ENCODE measurements at regions not wholly inside any gene's neighbourhood (a gene's known extent, or its start where the extent isn't known, plus 50 kb on each side); places are given as distances from the start of the nearest gene placed in this dataset.

DNA sequence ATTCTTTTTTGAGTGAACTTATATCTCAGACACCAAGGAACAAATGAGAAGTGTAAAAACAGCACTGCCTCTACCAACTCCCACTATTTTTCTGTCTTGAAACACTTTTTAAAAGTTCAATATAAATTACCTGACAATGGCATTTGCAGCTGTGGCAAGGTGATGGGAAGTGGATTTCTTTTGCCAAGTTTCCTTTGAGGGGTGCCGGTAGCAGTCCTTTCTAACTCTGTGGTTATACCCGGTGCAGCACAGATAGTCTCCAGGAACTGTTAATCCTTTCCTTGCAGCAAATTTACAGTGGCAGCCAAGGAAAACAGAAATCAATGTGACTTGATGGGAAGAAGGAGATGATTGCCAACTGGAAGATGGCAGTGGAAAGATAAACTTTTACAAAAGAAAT lies 243.7 kb downstream of the BCAT1 start:
- TF ChIP-seq GTF3A (CRISPR knock-in tag; conservative IDR thresholded peaks at IDR 0.05), result no peak
- no peak for TF ChIP-seq GABPA (IDR thresholded peaks at IDR 0.05; ENCODE audit: low read depth, low read length)
- TF ChIP-seq GABPA (CRISPR knock-in tag; IDR thresholded peaks at IDR 0.05; ENCODE audit: low read depth), result no peak
- no peak for TF ChIP-seq HNRNPLL (IDR thresholded peaks at IDR 0.05; ENCODE audit: low read depth, low read length, poor library complexity, severe bottlenecking)
- TF ChIP-seq, protein P1, sequence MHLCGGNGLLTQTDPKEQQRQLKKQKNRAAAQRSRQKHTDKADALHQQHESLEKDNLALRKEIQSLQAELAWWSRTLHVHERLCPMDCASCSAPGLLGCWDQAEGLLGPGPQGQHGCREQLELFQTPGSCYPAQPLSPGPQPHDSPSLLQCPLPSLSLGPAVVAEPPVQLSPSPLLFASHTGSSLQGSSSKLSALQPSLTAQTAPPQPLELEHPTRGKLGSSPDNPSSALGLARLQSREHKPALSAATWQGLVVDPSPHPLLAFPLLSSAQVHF (CRISPR knock-in tag; IDR thresholded peaks at IDR 0.05), result no peak
- TF ChIP-seq, protein P2, sequence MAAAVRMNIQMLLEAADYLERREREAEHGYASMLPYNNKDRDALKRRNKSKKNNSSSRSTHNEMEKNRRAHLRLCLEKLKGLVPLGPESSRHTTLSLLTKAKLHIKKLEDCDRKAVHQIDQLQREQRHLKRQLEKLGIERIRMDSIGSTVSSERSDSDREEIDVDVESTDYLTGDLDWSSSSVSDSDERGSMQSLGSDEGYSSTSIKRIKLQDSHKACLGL (CRISPR knock-in tag; IDR thresholded peaks at IDR 0.05), result no peak
- no peak for TF ChIP-seq ZBTB42 (CRISPR knock-in tag; IDR thresholded peaks at IDR 0.05)
- TF ChIP-seq PHF8 (CRISPR knock-in tag; IDR thresholded peaks at IDR 0.05), result no peak
- TF ChIP-seq HNRNPL (IDR thresholded peaks at IDR 0.05; ENCODE audit: low read depth, low read length), result no peak
- TF ChIP-seq HHEX (CRISPR knock-in tag; IDR thresholded peaks at IDR 0.05), result no peak
- no peak for TF ChIP-seq NFATC3 (CRISPR knock-in tag; IDR thresholded peaks at IDR 0.05)
- TF ChIP-seq ZNF772 (CRISPR knock-in tag; IDR thresholded peaks at IDR 0.05), result no peak
- TF ChIP-seq IRF2 (CRISPR knock-in tag; IDR thresholded peaks at IDR 0.05), result no peak
- TF ChIP-seq ZNF260 (CRISPR knock-in tag; IDR thresholded peaks at IDR 0.05; ENCODE audit: borderline replicate concordance, low read depth), result no peak
- no peak for TF ChIP-seq GATAD2A (CRISPR knock-in tag; IDR thresholded peaks at IDR 0.05)
- TF ChIP-seq ZFP36 (IDR thresholded peaks at IDR 0.05; ENCODE audit: borderline replicate concordance, low read depth, low read length, partially characterized antibody), result no peak
- TF ChIP-seq, protein P3, sequence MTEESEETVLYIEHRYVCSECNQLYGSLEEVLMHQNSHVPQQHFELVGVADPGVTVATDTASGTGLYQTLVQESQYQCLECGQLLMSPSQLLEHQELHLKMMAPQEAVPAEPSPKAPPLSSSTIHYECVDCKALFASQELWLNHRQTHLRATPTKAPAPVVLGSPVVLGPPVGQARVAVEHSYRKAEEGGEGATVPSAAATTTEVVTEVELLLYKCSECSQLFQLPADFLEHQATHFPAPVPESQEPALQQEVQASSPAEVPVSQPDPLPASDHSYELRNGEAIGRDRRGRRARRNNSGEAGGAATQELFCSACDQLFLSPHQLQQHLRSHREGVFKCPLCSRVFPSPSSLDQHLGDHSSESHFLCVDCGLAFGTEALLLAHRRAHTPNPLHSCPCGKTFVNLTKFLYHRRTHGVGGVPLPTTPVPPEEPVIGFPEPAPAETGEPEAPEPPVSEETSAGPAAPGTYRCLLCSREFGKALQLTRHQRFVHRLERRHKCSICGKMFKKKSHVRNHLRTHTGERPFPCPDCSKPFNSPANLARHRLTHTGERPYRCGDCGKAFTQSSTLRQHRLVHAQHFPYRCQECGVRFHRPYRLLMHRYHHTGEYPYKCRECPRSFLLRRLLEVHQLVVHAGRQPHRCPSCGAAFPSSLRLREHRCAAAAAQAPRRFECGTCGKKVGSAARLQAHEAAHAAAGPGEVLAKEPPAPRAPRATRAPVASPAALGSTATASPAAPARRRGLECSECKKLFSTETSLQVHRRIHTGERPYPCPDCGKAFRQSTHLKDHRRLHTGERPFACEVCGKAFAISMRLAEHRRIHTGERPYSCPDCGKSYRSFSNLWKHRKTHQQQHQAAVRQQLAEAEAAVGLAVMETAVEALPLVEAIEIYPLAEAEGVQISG (CRISPR knock-in tag; IDR thresholded peaks at IDR 0.05), result no peak
- TF ChIP-seq ZNF232 (CRISPR knock-in tag; IDR thresholded peaks at IDR 0.05; ENCODE audit: borderline replicate concordance), result no peak
- TF ChIP-seq NFE2L2 (IDR thresholded peaks at IDR 0.05; ENCODE audit: low read length), result no peak
- TF ChIP-seq RCOR2 (CRISPR knock-in tag; IDR thresholded peaks at IDR 0.05), result no peak
- TF ChIP-seq ISL2 (CRISPR knock-in tag; IDR thresholded peaks at IDR 0.05), result no peak

More for the DNA sequence above, 243.7 kb downstream of the BCAT1 start:
- BruUV-seq (replicated peaks), result no TSS peak
- DNase-seq (ENCODE audit: low spot score) (no peak), ATAC-seq (no peak), FAIRE-seq (no peak)
- Histone ChIP-seq H3K4me3 (replicated peaks in 1 of 3; ENCODE audit: insufficient read depth in 1 of 3, low read depth in 2 of 3, low read length in 3 of 3) (no peak overlapping the region), H3K4me2 (ENCODE audit: low read depth, low read length) (no peak overlapping the region), H3K9ac (ENCODE audit: insufficient read depth, low read depth, low read length) (no peak overlapping the region), H3K79me2 (ENCODE audit: insufficient read depth, low read length) (no peaks in the 10 kb centered on the region), H3K27ac (ENCODE audit: extremely low read length, insufficient read depth, low read length) (no peak overlapping the region), H4K20me1 (ENCODE audit: insufficient read depth, low read length) (no peaks in the 10 kb centered on the region), H3K36me3 (replicated peaks in 1 of 2; ENCODE audit: control insufficient read depth in 1 of 2, insufficient read depth in 2 of 2, low read length in 2 of 2) (no peaks in the 10 kb centered on the region), H2AFZ (ENCODE audit: low read length) (no peak overlapping the region), H3K9me3 (ENCODE audit: low read length) (no peaks in the 10 kb centered on the region), H3K4me1 (ENCODE audit: insufficient read depth, low read length) (no peaks in the 10 kb centered on the region), H3K27me3 (ENCODE audit: control insufficient read depth in 1 of 2, insufficient read depth in 2 of 2, low read length in 2 of 2) (no peaks in the 10 kb centered on the region; a peak in 1 of 5 replicates)
- intact Hi-C loops (cut with micrococcal nuclease; ENCODE audit: unreplicated experiment), result no loop called here
- POLR2A ChIA-PET, result no interaction called here
- CTCF ChIA-PET (ENCODE audit: low intra/inter-chr PET ratio, low total read pairs), result no interaction called here
- 95% methylated on average over 2 of the region's 2 CpGs for WGBS (ENCODE audit: low lambda C conversion rate)
- in situ Hi-C loops (cut with HindIII; ENCODE audit: extremely low pct_ligation_motif_present, low pct_unique_long_range_greater_than_20kb), result no loop called here

Measured in HepG2 (cell line).